ENCODE measurements at regions not wholly inside any gene's neighbourhood (a gene's known extent, or its start where the extent isn't known, plus 50 kb on each side); places are given as distances from the start of the nearest gene placed in this dataset.
A peak's percentile ranks its signal among the peaks of the same experiment; 100 is the strongest.
"Not testable (repeated sequence)": the region's sequence is repeated elsewhere in the genome, so short reads cannot be mapped to it uniquely, and the experiment has no call there.

- DNase-seq, result no peak
These were observed 311.9 kb upstream of the ANKH start for GRCh38 chr5:15183520-15183919.

- no peak for DNase-seq
These were observed 298.6 kb upstream of the ANKH start for GRCh38 chr5:15170173-15170572.

GRCh38 chr5:15168358-15168757 is 296.8 kb upstream of the ANKH start:
- no peak for DNase-seq

GRCh38 chr5:15160091-15160490 is 288.5 kb upstream of the ANKH start:
- no peak for DNase-seq

GRCh38 chr5:15159606-15160005 is 288.0 kb upstream of the ANKH start:
- DNase-seq, result no peak

GRCh38 chr5:15142458-15142857 is 270.9 kb upstream of the ANKH start:
- DNase-seq, result no peak

- no peak for DNase-seq
These were observed 265.8 kb upstream of the ANKH start for GRCh38 chr5:15137414-15137813.

GRCh38 chr5:15135661-15136060 is 264.1 kb upstream of the ANKH start:
- no peak for DNase-seq

- no peak for DNase-seq
These were observed 261.9 kb upstream of the ANKH start for GRCh38 chr5:15133456-15133965.

- DNase-seq, result no peak
These were observed 261.3 kb upstream of the ANKH start for GRCh38 chr5:15132816-15133405.

GRCh38 chr5:15131909-15132308 is 260.3 kb upstream of the ANKH start:
- no peak for DNase-seq

- DNase-seq, result no peak
These were observed 253.4 kb upstream of the ANKH start for GRCh38 chr5:15124871-15125568.

- DNase-seq, result no peak
These were observed 252.9 kb upstream of the ANKH start for GRCh38 chr5:15124461-15124860.

GRCh38 chr5:15117688-15118087 is 246.1 kb upstream of the ANKH start:
- DNase-seq, result no peak

GRCh38 chr5:15116996-15117395 is 245.4 kb upstream of the ANKH start:
- no peak for DNase-seq

GRCh38 chr5:15106530-15107283 is 235.1 kb upstream of the ANKH start:
- no peak for DNase-seq

GRCh38 chr5:15105799-15106393 is 234.3 kb upstream of the ANKH start:
- DNase-seq, result peak; percentile 5

GRCh38 chr5:15103864-15104263 is 232.3 kb upstream of the ANKH start:
- no peak for DNase-seq

- DNase-seq, result no peak
These were observed 231.6 kb upstream of the ANKH start for GRCh38 chr5:15103130-15103529.

GRCh38 chr5:15097552-15097951 is 226.0 kb upstream of the ANKH start:
- no peak for DNase-seq

GRCh38 chr5:15096686-15097085 is 225.1 kb upstream of the ANKH start:
- DNase-seq, result not testable (repeated sequence)

GRCh38 chr5:15092801-15093200 is 221.2 kb upstream of the ANKH start:
- no peak for DNase-seq

GRCh38 chr5:15085671-15086070 is 214.1 kb upstream of the ANKH start:
- DNase-seq, result no peak

GRCh38 chr5:15082096-15082495 is 210.5 kb upstream of the ANKH start:
- DNase-seq, result no peak
